Sigmoid colon (tissue), 3 donors: ENCODE measurements at regions not wholly inside any gene's neighbourhood (a gene's known extent, or its start where the extent isn't known, plus 50 kb on each side); places are given as distances from the start of the nearest gene placed in this dataset.

Experiments used
- CTCF ChIP-seq, 4 experiments: fragments of 450-650 bp in 3 of 4; fragments of 200-600 bp in 1 of 4; IDR thresholded peaks; one replicate each; pipeline ENCODE4 v1.5.1; 2016 to 2019; ENCODE audit warnings: antibody characterized with exemption in 4 of 4, mild to moderate bottlenecking in 3 of 4, moderate library complexity in 2 of 4
- POLR2A ChIP-seq, 2 donors: fragments of 450-650 bp; IDR thresholded peaks; one replicate each; pipeline ENCODE4 v1.6.1; 2016; ENCODE audit warnings: antibody characterized with exemption in 2 of 2, mild to moderate bottlenecking in 2 of 2, moderate library complexity in 2 of 2

GRCh38 chr20:19049514-19049913, 162.9 kb upstream of the SLC24A3 start:
- no peak for TF ChIP-seq POLR2A (IDR thresholded peaks at IDR 0.05)
- TF ChIP-seq CTCF (IDR thresholded peaks at IDR 0.05): no peak
